K562 (cell line): ENCODE measurements at regions not wholly inside any gene's neighbourhood (a gene's known extent, or its start where the extent isn't known, plus 50 kb on each side); places are given as distances from the start of the nearest gene placed in this dataset.

Experiments
- CTCF ChIP-seq, 3 experiments: IDR thresholded peaks in 2 of 3; conservative IDR thresholded peaks in 1 of 3; 2 replicates each; pipeline ENCODE4 v1.5.1; 2011 to 2012; ENCODE audit warnings: low read length in 3 of 3, mild to moderate bottlenecking in 3 of 3, control low read depth in 2 of 3, improper control_type of control experiment in 1 of 3, inconsistent platforms in 1 of 3, low read depth in 1 of 3, mixed read lengths in 1 of 3, moderate library complexity in 1 of 3; ENCODE audit not compliant: insufficient read depth in 2 of 3
- FOXP1 ChIP-seq: sonication (generic); formaldehyde crosslinking; IDR thresholded peaks from 2 replicates; pipeline ENCODE4 v1.8.0; 2022; ENCODE audit warnings: mild to moderate bottlenecking, missing genetic modification reagents
- HNRNPL ChIP-seq: fragments of 200-400 bp; formaldehyde crosslinking; IDR thresholded peaks from 2 replicates; pipeline ENCODE4 v1.6.1; 2017; ENCODE audit warnings: low read depth, mild to moderate bottlenecking, low read length
- RAD21 ChIP-seq, 2 experiments: fragments of 250-450 bp in 1 of 2; fragments of 450-650 bp in 1 of 2; sonication (Bioruptor Pico) in 1 of 2; formaldehyde crosslinking in 1 of 2; IDR thresholded peaks in 1 of 2; conservative IDR thresholded peaks in 1 of 2; 2 replicates each; pipeline versions ENCODE4 v1.4.0 to v1.8.0; 2020 to 2022; ENCODE audit warnings: mild to moderate bottlenecking in 2 of 2, moderate library complexity in 1 of 2
- THRB ChIP-seq: fragments of 450-650 bp; formaldehyde crosslinking; conservative IDR thresholded peaks from 2 replicates; pipeline ENCODE4 v1.4.0; 2022; ENCODE audit warnings: mild to moderate bottlenecking, missing genetic modification characterization
- ZNF143 ChIP-seq: sonication (generic); formaldehyde crosslinking; IDR thresholded peaks from 2 replicates; pipeline ENCODE4 v1.9.0; 2022; ENCODE audit warnings: mild to moderate bottlenecking, missing genetic modification reagents
- ZNF282 ChIP-seq: sonication (generic); formaldehyde crosslinking; IDR thresholded peaks from 2 replicates; pipeline ENCODE4 v1.8.1; 2023; ENCODE audit warnings: missing genetic modification reagents
- ZNF609 ChIP-seq: sonication (generic); formaldehyde crosslinking; IDR thresholded peaks from 2 replicates; pipeline ENCODE4 v1.8.1; 2023; ENCODE audit warnings: missing genetic modification reagents, mild to moderate bottlenecking, borderline replicate concordance

GRCh38 chr13:57878291-57878690 is 246.7 kb downstream of the PCDH17 start:
- TF ChIP-seq RAD21 (CRISPR knock-in tag; conservative IDR thresholded peaks at IDR 0.05 in 1 of 2, IDR thresholded peaks at IDR 0.05 in 1 of 2) (no peak), ZNF143 (CRISPR knock-in tag) (no peak), HNRNPL (no peak), CTCF (IDR thresholded peaks at IDR 0.05 in 2 of 3, conservative IDR thresholded peaks at IDR 0.05 in 1 of 3; ENCODE audit: insufficient read depth in 2 of 3, low read depth in 1 of 3, low read length in 3 of 3) (no peak), THRB (CRISPR knock-in tag) (no peak), ZNF609 (CRISPR knock-in tag) (no peak), FOXP1 (CRISPR knock-in tag) (no peak), ZNF282 (CRISPR knock-in tag) (no peak)
